ENCODE measurements at regions not wholly inside any gene's neighbourhood (a gene's known extent, or its start where the extent isn't known, plus 50 kb on each side); places are given as distances from the start of the nearest gene placed in this dataset.

DNA sequence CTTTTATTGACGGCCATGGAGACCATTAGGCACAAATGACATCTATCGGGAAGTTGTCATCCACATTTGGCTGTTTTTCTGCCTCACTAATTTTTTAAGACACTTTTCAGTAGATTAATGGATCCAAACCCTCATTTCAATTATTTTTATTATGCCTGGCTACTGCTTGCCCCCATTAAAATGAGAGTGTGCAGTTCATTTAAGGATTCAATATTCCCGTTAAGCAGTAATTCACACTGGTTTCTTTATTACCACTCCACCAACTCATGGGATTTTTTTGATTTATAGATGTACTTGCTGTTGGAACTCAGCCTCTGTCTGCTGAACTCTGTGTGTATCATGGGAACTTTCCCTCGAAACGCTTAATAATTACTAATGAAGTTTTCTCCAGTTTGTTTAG is 291.8 kb upstream of the PRKX start:
- TF ChIP-seq, protein P1, sequence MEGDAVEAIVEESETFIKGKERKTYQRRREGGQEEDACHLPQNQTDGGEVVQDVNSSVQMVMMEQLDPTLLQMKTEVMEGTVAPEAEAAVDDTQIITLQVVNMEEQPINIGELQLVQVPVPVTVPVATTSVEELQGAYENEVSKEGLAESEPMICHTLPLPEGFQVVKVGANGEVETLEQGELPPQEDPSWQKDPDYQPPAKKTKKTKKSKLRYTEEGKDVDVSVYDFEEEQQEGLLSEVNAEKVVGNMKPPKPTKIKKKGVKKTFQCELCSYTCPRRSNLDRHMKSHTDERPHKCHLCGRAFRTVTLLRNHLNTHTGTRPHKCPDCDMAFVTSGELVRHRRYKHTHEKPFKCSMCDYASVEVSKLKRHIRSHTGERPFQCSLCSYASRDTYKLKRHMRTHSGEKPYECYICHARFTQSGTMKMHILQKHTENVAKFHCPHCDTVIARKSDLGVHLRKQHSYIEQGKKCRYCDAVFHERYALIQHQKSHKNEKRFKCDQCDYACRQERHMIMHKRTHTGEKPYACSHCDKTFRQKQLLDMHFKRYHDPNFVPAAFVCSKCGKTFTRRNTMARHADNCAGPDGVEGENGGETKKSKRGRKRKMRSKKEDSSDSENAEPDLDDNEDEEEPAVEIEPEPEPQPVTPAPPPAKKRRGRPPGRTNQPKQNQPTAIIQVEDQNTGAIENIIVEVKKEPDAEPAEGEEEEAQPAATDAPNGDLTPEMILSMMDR (IDR thresholded peaks at IDR 0.05; ENCODE audit: low read depth, low read length, missing input control), result no peak
- TF ChIP-seq RAD21 (IDR thresholded peaks at IDR 0.05) (no peak), GABPA (IDR thresholded peaks at IDR 0.05 in 1 of 2, conservative IDR thresholded peaks at IDR 0.05 in 1 of 2) (no peak), JUND (IDR thresholded peaks at IDR 0.05) (no peak), NR2F2 (IDR thresholded peaks at IDR 0.05) (no peak), YY1 (IDR thresholded peaks at IDR 0.05) (no peak), EGR1 (IDR thresholded peaks at IDR 0.05; ENCODE audit: low read depth in 2 of 2) (no peak)
- TF ChIP-seq, protein P2, sequence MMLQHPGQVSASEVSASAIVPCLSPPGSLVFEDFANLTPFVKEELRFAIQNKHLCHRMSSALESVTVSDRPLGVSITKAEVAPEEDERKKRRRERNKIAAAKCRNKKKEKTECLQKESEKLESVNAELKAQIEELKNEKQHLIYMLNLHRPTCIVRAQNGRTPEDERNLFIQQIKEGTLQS (IDR thresholded peaks at IDR 0.05), result no peak
- TF ChIP-seq, protein P3, sequence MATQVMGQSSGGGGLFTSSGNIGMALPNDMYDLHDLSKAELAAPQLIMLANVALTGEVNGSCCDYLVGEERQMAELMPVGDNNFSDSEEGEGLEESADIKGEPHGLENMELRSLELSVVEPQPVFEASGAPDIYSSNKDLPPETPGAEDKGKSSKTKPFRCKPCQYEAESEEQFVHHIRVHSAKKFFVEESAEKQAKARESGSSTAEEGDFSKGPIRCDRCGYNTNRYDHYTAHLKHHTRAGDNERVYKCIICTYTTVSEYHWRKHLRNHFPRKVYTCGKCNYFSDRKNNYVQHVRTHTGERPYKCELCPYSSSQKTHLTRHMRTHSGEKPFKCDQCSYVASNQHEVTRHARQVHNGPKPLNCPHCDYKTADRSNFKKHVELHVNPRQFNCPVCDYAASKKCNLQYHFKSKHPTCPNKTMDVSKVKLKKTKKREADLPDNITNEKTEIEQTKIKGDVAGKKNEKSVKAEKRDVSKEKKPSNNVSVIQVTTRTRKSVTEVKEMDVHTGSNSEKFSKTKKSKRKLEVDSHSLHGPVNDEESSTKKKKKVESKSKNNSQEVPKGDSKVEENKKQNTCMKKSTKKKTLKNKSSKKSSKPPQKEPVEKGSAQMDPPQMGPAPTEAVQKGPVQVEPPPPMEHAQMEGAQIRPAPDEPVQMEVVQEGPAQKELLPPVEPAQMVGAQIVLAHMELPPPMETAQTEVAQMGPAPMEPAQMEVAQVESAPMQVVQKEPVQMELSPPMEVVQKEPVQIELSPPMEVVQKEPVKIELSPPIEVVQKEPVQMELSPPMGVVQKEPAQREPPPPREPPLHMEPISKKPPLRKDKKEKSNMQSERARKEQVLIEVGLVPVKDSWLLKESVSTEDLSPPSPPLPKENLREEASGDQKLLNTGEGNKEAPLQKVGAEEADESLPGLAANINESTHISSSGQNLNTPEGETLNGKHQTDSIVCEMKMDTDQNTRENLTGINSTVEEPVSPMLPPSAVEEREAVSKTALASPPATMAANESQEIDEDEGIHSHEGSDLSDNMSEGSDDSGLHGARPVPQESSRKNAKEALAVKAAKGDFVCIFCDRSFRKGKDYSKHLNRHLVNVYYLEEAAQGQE (IDR thresholded peaks at IDR 0.05), result no peak
- TF ChIP-seq, protein P4, sequence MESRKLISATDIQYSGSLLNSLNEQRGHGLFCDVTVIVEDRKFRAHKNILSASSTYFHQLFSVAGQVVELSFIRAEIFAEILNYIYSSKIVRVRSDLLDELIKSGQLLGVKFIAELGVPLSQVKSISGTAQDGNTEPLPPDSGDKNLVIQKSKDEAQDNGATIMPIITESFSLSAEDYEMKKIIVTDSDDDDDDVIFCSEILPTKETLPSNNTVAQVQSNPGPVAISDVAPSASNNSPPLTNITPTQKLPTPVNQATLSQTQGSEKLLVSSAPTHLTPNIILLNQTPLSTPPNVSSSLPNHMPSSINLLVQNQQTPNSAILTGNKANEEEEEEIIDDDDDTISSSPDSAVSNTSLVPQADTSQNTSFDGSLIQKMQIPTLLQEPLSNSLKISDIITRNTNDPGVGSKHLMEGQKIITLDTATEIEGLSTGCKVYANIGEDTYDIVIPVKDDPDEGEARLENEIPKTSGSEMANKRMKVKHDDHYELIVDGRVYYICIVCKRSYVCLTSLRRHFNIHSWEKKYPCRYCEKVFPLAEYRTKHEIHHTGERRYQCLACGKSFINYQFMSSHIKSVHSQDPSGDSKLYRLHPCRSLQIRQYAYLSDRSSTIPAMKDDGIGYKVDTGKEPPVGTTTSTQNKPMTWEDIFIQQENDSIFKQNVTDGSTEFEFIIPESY (IDR thresholded peaks at IDR 0.05), result no peak

Data from liver (tissue), 3 donors.